HFF-Myc (cell line): ENCODE measurements at regions not wholly inside any gene's neighbourhood (a gene's known extent, or its start where the extent isn't known, plus 50 kb on each side); places are given as distances from the start of the nearest gene placed in this dataset.

Experiments
- DNase-seq: peaks from one replicate; pipeline ENCODE4 v3.0.0-alpha.2; 2011; ENCODE audit warnings: low read depth; ENCODE audit errors: extremely low read depth
- H3K4me3 ChIP-seq: replicated peaks from 2 replicates; pipeline ENCODE4 v1.5.1; 2011; ENCODE audit warnings: low read depth, mild to moderate bottlenecking, control low read depth, low read length
- CTCF ChIP-seq: IDR thresholded peaks from 2 replicates; pipeline ENCODE4 v1.5.1; 2012; ENCODE audit warnings: mild to moderate bottlenecking, low read depth, low read length, control low read depth; ENCODE audit errors: missing control alignments

GRCh38 chr5:31027721-31028120 lies 165.8 kb upstream of the CDH6 start:
- no peak for DNase-seq
- TF ChIP-seq CTCF: no peak
- no peak overlapping the region for H3K4me3 ChIP-seq

- TF ChIP-seq CTCF: no peak
- H3K4me3 ChIP-seq: no peak overlapping the region
- no peak for DNase-seq
These were observed 170.4 kb upstream of the CDH6 start for GRCh38 chr5:31023105-31023504.

- H3K4me3 ChIP-seq: no peak overlapping the region
- DNase-seq: no peak
- TF ChIP-seq CTCF: no peak
These were observed 172.3 kb upstream of the CDH6 start for GRCh38 chr5:31021181-31021624.

GRCh38 chr5:31008231-31008630 lies 185.3 kb upstream of the CDH6 start:
- no peak overlapping the region for H3K4me3 ChIP-seq
- no peak for TF ChIP-seq CTCF
- no peak for DNase-seq

- no peak for DNase-seq
- no peak overlapping the region for H3K4me3 ChIP-seq
- no peak for TF ChIP-seq CTCF
These were observed 185.8 kb upstream of the CDH6 start for GRCh38 chr5:31007672-31008071.

GRCh38 chr5:31000287-31000686 lies 193.2 kb upstream of the CDH6 start:
- no peak for DNase-seq
- no peak overlapping the region for H3K4me3 ChIP-seq
- TF ChIP-seq CTCF: no peak

GRCh38 chr5:30997681-30998080 lies 195.8 kb upstream of the CDH6 start:
- DNase-seq: no peak
- H3K4me3 ChIP-seq: no peak overlapping the region
- TF ChIP-seq CTCF: no peak
